GM18907 (cell line): ENCODE measurements at regions not wholly inside any gene's neighbourhood (a gene's known extent, or its start where the extent isn't known, plus 50 kb on each side); places are given as distances from the start of the nearest gene placed in this dataset.
"Not testable (repeated sequence)": the region's sequence is repeated elsewhere in the genome, so short reads cannot be mapped to it uniquely, and the experiment has no call there.

Experiments
- ATAC-seq: cut with Tn5 transposase; IDR thresholded peaks from one replicate; pipeline ENCODE4 v1.9.1; 2021; ENCODE audit warnings: mild to moderate bottlenecking, moderate library complexity; ENCODE audit not compliant: unreplicated experiment

- not testable (repeated sequence) for ATAC-seq
Observed at GRCh38 chr15:77910030-77910911, 167.2 kb downstream of the TBC1D2B start.

GRCh38 chr15:77909182-77909940 lies 168.2 kb downstream of the TBC1D2B start:
- ATAC-seq = no peak

GRCh38 chr15:77908752-77909111 lies 168.8 kb downstream of the TBC1D2B start:
- not testable (repeated sequence) for ATAC-seq

GRCh38 chr15:77907824-77908751 lies 169.4 kb downstream of the TBC1D2B start:
- ATAC-seq = no peak

- not testable (repeated sequence) for ATAC-seq
Observed at GRCh38 chr15:77906062-77906990, 171.2 kb downstream of the TBC1D2B start.

- ATAC-seq = no peak
Observed at GRCh38 chr15:77905301-77905920, 172.1 kb downstream of the TBC1D2B start.

- ATAC-seq = no peak
Observed at GRCh38 chr15:77904901-77905300, 172.6 kb downstream of the TBC1D2B start.

GRCh38 chr15:77904436-77904821 lies 173.1 kb downstream of the TBC1D2B start:
- ATAC-seq = no peak

- not testable (repeated sequence) for ATAC-seq
Observed at GRCh38 chr15:77903761-77904435, 173.6 kb downstream of the TBC1D2B start.

- ATAC-seq = not testable (repeated sequence)
Observed at GRCh38 chr15:77902921-77903760, 174.4 kb downstream of the TBC1D2B start.

- ATAC-seq = no peak
Observed at GRCh38 chr15:77901921-77902750, 175.4 kb downstream of the TBC1D2B start.

GRCh38 chr15:77901251-77901881 lies 176.1 kb downstream of the TBC1D2B start:
- no peak for ATAC-seq

GRCh38 chr15:77900331-77900963 lies 177.1 kb downstream of the TBC1D2B start:
- ATAC-seq = not testable (repeated sequence)

- ATAC-seq = not testable (repeated sequence)
Observed at GRCh38 chr15:77899776-77900175, 177.7 kb downstream of the TBC1D2B start.

GRCh38 chr15:77898811-77899730 lies 178.4 kb downstream of the TBC1D2B start:
- no peak for ATAC-seq
